GM19324 (cell line): ENCODE measurements at regions not wholly inside any gene's neighbourhood (a gene's known extent, or its start where the extent isn't known, plus 50 kb on each side); places are given as distances from the start of the nearest gene placed in this dataset.

Source experiments
- ATAC-seq: cut with Tn5 transposase; IDR thresholded peaks from one replicate; pipeline ENCODE4 v1.9.1; 2021; ENCODE audit warnings: mild to moderate bottlenecking, moderate library complexity; ENCODE audit not compliant: unreplicated experiment, low FRiP score

GRCh38 chr13:105519771-105520170 is 1015.7 kb downstream of the EFNB2 start:
- no peak for ATAC-seq

DNA sequence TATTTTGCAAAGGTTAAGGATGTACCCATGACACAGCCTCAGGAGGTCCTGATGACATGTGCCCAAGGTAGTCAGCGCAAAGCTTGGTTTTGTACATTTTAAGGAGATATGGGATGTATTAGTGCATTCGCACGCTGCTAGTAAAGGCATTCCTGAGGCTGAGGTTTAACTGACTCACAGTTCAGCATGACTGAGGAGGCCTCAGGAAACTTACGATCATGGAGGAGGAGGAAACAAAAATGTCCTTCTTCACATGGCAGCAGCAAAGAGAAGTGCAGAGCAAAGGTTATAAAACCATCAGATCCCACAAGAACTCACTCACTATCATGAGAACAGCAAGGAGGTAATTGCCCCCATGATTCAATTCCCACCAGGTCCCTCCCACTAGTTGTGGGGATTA is 1017.4 kb downstream of the EFNB2 start:
- ATAC-seq: no peak

- ATAC-seq: no peak
Observed at GRCh38 chr13:105514401-105514800, 1021.1 kb downstream of the EFNB2 start.

GRCh38 chr13:105513448-105513847 is 1022.0 kb downstream of the EFNB2 start:
- no peak for ATAC-seq

DNA sequence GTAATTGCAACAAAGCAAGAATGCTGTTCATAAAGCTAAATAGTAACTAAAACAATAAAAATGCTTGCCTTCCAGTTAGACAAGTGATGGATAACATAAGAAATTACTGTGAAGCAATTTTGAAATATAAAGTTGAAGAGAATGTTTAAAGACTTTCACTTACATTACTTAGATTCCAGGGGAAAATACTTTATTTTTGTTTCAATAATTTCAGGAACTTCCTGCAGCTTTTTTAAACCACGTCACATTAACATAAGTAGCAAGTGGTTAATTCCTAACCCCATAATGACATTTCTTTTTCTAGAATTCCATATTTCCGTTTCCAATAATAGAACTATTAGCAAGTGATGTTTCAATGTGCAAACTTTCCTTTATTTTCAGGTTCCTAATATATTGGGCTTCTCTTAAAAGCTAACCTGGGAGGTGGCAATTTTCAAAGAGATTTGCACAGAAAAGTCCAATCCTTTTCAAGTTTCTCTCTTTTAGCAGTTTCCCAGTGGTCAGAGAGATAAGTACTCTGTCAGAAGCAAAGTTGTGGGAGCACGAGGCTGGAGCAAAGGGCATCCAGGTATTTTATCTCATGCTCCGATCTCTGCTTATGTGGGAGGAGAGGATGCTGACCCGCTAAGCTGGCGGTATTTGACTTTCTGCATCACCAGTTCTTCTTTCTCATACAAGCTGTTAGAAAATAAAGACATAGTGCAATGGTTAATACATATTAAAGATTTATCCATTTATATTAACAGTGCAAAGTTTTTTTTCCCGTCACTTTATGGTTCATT is 1025.3 kb downstream of the EFNB2 start:
- no peak for ATAC-seq

DNA sequence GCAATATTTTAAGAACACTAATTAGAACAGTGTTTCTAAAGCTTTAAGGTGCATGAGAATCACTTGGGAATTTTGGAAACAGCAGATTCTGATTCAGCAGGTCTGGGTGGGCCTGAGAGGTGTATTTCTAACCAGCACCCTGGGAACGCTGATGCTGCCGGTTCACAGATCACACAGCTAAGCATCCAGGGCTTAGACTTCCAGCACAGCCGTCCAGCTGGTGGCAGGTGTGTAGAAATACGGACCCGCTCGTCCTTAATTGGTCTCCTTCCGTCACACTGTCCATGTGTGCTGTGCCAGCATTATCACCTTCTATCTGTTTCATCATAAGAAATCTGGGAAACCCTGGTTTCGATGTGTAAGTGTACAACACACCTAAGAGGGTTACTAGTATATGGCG is 1029.0 kb downstream of the EFNB2 start:
- no peak for ATAC-seq

- ATAC-seq: no peak
Observed at GRCh38 chr13:105502193-105502592, 1033.3 kb downstream of the EFNB2 start.

DNA sequence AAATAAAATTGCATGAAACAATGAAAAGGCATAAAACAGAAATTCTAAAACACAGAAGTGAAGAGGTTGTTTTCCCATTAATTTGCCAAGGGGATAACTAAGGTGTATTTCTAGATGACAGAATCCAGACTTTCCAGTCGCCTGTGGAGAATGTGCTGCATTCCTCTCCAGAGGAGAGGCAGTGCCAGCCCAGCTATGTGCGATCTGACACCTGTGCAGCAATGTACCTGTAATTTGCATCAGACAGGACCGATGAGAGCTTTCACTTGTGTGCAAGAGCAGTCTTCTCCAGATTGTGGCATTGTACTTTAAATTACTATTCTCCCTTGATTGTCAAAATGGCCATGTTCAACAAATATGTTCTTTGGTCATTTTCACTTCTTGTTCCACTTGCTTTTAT is 1037.9 kb downstream of the EFNB2 start:
- no peak for ATAC-seq

- ATAC-seq: no peak
Observed at GRCh38 chr13:105492216-105492615, 1043.2 kb downstream of the EFNB2 start.

DNA sequence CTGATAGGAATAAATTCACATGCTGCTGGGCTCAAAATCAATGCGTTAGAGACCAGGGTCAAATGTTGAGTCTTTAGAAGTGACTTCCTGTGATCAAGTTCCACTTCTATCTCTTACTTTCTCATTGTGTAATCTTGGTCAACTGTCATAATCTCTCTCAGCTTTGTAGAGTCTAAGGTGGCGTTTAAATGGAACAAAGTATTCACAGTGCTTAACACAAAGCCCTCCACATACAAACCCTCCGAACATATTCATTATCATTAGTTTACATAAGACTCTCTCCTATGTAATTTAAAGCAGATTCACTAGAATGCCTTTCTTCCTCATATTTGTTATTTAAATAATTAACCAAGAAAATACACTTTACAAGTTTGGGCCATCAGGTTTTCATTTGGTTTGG is 1044.1 kb downstream of the EFNB2 start:
- no peak for ATAC-seq

DNA sequence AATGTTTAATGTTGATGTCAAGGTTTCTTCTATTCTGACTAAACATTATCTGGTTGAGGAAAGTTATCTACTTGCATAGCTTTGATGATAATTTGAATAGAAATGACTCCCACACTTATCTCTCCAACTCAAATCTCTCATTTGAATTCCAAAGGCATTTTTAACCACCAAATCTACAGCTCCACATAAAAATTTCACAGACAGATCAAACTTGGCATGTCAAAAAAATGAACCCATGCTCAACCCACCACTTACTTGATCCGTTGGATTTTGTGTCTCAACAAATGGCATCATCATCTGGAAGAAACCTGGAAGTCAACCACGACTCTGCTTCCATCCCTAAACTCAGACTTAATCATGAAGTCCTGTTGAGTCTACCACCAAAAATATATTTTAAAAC is 1050.4 kb downstream of the EFNB2 start:
- ATAC-seq: no peak

DNA sequence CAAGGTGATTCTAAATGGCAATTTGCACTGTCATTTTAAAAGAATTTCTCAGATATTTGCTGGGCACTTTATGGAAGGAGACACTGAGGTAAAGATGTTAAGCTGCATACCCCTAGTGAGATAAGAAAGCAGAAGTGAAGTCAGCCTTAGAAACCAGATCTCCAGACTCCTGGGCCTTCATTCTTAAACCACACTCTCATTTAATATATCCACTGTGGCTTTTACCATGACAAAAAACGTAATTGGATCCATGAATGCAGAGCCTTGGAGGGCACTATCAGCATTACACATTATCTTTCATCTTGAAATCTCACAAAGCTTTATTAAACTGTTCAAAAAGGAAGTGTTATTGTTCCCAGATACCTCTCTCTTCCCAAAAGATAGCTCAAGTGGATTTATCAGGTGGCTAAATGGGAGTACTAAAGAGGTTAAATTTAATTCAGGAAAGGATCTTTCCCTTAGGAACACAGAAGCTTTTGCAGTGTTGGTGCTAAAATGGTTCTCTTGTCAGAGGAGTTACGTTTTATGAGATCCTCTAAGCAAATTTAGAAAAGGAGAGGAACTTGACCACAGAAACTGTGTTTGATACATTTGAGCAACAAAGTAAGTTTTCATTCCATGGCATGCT is 1060.4 kb downstream of the EFNB2 start:
- no peak for ATAC-seq

GRCh38 chr13:105471673-105472072 is 1063.8 kb downstream of the EFNB2 start:
- no peak for ATAC-seq

- ATAC-seq: no peak
Observed at GRCh38 chr13:105466376-105466775, 1069.1 kb downstream of the EFNB2 start.

DNA sequence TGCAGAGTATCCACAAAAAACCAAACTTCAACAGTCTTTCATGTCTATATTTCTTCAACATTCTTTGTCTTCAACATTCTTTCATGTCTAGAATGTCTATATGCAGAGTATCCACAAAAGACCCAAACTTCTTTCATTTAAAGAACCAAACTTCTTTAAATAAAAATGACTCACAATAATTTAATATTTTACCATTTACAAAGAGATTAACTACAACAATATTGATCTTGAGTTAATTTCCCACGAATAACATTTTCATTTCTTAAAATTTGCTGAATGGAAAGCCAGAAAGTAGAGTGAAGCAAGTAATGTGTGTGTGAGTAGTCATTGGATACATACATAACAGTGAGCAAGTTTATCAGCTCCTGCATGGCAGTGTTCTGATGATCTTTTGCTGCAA is 1069.7 kb downstream of the EFNB2 start, which contains the start of gene DAOA:
Gene DAOA (plus strand): TSS at position 301 of the 400 bp plus-strand sequence.
- ATAC-seq: no peak

DNA sequence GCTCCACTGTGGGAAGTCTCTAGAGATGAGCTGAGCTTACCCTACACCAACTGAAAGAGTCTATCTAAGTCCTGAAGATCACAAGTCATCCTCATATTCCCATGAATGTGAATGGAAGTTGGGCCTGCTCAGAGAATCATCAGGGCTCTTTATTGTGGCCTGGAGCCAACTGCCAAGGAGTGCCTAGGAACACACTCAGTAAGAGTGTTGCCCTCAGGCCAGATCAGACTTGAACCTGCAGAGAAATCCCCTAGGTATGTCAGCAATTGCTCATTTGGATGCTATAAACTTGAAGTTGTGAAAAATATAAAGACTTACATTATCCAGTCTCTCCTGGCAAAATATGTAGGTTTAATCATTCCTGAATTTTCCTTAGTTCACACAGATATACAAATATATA is 1070.2 kb downstream of the EFNB2 start:
- ATAC-seq: no peak

DNA sequence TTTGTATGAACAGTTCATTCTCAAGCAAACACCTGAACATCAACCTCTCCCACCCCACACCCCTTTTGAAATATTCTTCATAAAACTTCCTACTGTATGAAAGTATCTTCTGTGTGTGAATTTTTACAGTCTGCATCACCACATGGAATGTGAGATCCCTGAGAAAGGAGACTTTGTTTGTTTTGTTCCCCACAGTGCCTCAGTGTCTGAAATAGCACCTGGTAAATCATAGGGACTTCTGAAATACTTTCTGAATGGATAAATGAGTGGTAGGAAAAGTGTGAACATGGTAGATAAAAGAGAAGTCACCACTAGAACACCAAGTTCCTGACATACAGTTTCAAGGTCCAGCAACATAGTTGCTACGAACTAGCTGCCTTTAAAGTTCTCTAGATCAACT is 1071.2 kb downstream of the EFNB2 start:
- no peak for ATAC-seq

- no peak for ATAC-seq
Observed at GRCh38 chr13:105463011-105463501, 1072.4 kb downstream of the EFNB2 start.

DNA sequence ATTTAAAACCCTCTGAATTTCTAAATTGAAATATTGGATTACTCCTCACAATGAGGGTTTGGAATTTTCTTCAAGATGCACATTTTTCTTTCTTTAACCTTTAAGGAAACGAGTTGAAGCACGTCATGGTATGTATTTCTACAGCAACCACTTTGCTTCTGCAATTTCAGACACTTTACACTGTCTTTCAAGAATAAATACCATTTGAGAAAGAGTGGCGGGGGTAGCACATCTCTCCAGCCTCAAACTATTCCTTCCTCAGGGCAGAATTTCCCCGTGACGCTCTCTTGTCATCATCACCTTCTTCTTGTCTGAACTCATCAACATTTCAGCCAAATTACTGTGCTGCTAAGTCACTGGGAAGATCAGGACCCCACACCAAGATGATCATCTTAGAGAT is 1073.4 kb downstream of the EFNB2 start:
- ATAC-seq: no peak

DNA sequence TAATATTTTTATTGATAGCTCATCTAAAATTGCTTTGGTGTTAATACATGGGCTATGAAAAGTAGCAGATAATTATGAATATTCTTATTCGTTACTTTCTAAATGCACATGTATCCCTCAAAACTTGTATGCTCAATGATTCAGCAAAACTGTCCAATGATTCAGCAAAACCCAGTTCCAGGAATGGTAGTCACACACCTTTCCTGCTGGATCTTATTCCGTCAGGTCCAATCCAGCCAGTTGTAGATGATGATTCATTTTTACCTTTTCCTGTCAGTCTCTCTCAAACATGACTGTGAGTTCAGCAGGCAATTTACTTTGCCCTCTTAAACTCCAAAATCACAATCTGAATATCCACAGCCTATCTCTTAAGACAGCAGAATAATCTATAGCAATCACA is 1082.6 kb downstream of the EFNB2 start:
- no peak for ATAC-seq

DNA sequence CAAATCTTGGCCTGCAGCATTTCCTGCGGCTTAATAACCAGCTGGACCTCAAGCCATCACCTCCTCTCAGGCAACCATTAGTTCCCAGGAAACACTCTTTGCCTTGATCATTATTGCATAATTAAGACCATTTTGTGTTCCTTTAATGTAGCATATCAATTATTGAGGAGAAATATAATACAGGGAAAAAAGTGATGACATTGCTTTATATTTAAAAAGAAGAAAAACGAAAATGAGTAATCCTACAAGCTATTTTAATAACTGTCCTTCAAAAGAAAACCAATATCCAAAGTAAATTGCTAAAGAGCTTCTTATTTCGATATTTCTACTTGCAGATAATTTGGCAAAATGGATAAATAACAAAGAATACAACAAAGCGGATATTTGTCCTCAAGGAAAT is 1084.7 kb downstream of the EFNB2 start:
- ATAC-seq: no peak

DNA sequence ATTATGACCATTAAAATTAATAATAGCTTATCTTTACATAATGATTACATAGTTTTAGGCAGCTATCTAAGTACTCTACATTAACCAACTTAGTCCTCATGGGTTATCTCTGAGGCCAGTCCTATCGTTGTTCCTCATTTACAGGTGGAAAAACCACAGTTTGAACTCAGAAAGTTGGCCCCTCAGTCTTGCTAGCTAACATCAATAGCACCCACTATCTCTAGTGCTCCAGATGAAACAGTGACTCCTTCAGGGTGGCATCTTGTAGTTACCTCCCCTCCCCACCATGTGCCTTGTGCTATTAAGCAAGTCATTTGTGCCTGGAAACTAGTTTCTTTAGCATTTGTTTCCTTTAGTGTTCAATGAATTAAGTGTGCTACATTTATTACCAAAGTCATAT is 1086.7 kb downstream of the EFNB2 start:
- no peak for ATAC-seq
